Lower leg skin (tissue), 3 donors: ENCODE measurements at regions not wholly inside any gene's neighbourhood (a gene's known extent, or its start where the extent isn't known, plus 50 kb on each side); places are given as distances from the start of the nearest gene placed in this dataset.

Source experiments
- POLR2A ChIP-seq, 2 donors: fragments of 450-650 bp; IDR thresholded peaks; one replicate each; pipeline ENCODE4 v1.6.1; 2016 to 2017; ENCODE audit warnings: antibody characterized with exemption in 2 of 2, mild to moderate bottlenecking in 1 of 2, moderate library complexity in 1 of 2
- TF ChIP-seq, protein P1 (sequence below), 3 donors: fragments of 450-650 bp; IDR thresholded peaks; one replicate each; pipeline ENCODE4 v1.5.1; 2016; ENCODE audit warnings: antibody characterized with exemption in 3 of 3, mild to moderate bottlenecking in 3 of 3, moderate library complexity in 2 of 3

DNA sequence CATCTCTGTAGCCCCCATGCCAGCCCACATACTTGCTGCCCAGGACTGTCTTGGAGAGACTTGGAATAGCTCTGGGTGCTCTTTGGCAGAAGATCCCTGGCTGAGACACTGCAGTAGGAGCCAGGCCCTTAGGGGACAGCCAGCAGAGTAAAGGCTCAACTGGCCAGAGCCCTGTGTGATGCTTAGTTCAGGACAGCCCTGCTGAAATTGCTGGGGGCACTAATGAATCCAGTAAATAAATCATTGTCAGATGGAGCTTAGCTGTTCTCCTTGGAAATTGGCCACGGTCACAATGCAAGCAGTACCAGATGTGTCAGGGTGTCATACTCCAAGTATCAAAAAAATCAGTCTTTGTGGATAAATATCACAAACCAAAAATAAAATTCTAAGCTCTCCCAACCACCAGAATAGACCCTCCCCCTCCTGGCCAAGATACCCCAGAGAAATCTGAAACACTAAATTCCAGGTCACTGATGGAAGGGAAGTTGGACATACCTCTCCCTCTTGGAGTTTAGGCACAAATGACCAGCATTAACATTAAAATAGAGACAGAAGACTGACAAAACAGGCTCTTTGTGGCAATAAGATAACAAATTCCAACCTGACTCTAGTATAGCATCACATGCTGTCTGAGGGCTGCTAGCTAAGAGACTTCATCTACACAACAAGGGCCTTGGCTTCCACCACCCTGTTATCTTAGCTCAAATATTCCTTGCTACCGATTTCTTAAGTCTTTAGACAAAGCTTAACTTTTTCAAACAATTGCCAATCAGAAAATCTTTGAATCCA is 83.2 kb upstream of the DNAH14 start:
- TF ChIP-seq, protein P1, sequence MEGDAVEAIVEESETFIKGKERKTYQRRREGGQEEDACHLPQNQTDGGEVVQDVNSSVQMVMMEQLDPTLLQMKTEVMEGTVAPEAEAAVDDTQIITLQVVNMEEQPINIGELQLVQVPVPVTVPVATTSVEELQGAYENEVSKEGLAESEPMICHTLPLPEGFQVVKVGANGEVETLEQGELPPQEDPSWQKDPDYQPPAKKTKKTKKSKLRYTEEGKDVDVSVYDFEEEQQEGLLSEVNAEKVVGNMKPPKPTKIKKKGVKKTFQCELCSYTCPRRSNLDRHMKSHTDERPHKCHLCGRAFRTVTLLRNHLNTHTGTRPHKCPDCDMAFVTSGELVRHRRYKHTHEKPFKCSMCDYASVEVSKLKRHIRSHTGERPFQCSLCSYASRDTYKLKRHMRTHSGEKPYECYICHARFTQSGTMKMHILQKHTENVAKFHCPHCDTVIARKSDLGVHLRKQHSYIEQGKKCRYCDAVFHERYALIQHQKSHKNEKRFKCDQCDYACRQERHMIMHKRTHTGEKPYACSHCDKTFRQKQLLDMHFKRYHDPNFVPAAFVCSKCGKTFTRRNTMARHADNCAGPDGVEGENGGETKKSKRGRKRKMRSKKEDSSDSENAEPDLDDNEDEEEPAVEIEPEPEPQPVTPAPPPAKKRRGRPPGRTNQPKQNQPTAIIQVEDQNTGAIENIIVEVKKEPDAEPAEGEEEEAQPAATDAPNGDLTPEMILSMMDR (IDR thresholded peaks at IDR 0.05): no peak
- TF ChIP-seq POLR2A (IDR thresholded peaks at IDR 0.05): no peak
